ENCODE measurements at regions not wholly inside any gene's neighbourhood (a gene's known extent, or its start where the extent isn't known, plus 50 kb on each side); places are given as distances from the start of the nearest gene placed in this dataset.

DNA sequence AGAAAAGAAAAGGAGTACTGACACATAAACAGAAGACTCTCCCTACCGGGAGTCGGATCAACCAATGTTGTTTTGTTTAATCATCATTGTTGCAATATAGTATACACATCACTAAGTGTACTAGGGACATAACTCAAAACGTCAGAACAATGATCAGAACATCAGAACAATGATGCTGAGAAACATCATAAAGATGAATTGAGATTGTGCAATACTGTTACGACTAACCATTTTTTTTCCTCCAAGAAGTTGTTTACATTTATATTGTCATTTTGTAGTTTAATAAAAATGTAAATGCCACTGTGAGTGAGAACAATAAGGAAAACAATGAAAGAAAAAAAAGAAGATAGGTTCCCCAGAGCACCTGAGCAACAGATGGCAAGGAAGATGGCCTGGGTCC, 663.1 kb upstream of the PCDH15 start:
- Histone ChIP-seq H3K36me3 (no peaks in the 10 kb centered on the region), H3K27ac (no peak overlapping the region), H3K9me3 (no peaks in the 10 kb centered on the region), H3K27me3 (replicated peaks; ENCODE audit: insufficient read depth) (no peaks in the 10 kb centered on the region), H3K4me3 (no peak overlapping the region), H3K4me1 (ENCODE audit: control insufficient read depth in 1 of 2, low read depth in 2 of 2) (no peaks in the 10 kb centered on the region)
- TF ChIP-seq, protein P1, sequence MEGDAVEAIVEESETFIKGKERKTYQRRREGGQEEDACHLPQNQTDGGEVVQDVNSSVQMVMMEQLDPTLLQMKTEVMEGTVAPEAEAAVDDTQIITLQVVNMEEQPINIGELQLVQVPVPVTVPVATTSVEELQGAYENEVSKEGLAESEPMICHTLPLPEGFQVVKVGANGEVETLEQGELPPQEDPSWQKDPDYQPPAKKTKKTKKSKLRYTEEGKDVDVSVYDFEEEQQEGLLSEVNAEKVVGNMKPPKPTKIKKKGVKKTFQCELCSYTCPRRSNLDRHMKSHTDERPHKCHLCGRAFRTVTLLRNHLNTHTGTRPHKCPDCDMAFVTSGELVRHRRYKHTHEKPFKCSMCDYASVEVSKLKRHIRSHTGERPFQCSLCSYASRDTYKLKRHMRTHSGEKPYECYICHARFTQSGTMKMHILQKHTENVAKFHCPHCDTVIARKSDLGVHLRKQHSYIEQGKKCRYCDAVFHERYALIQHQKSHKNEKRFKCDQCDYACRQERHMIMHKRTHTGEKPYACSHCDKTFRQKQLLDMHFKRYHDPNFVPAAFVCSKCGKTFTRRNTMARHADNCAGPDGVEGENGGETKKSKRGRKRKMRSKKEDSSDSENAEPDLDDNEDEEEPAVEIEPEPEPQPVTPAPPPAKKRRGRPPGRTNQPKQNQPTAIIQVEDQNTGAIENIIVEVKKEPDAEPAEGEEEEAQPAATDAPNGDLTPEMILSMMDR (IDR thresholded peaks at IDR 0.05) = no peak
- ATAC-seq (ENCODE audit: insufficient number of reproducible peaks, low FRiP score, low read depth) = no peak
- DNase-seq (ENCODE audit: low spot score) = no peak

GRCh38 chr10:55460008-55460407, 659.0 kb upstream of the PCDH15 start:
- Histone ChIP-seq H3K9me3 (no peaks in the 10 kb centered on the region), H3K4me1 (ENCODE audit: control insufficient read depth in 1 of 2, low read depth in 2 of 2) (no peaks in the 10 kb centered on the region), H3K36me3 (no peaks in the 10 kb centered on the region), H3K27ac (no peak overlapping the region), H3K4me3 (no peak overlapping the region), H3K27me3 (replicated peaks; ENCODE audit: insufficient read depth) (no peaks in the 10 kb centered on the region)
- ATAC-seq (ENCODE audit: insufficient number of reproducible peaks, low FRiP score, low read depth) = no peak
- no peak for DNase-seq (ENCODE audit: low spot score)
- TF ChIP-seq, protein P1 (IDR thresholded peaks at IDR 0.05) = no peak

- H3K36me3 ChIP-seq = no peaks in the 10 kb centered on the region
- no peak overlapping the region for H3K4me3 ChIP-seq
- H3K27me3 ChIP-seq (replicated peaks; ENCODE audit: insufficient read depth) = no peaks in the 10 kb centered on the region
- H3K4me1 ChIP-seq (ENCODE audit: control insufficient read depth in 1 of 2, low read depth in 2 of 2) = no peaks in the 10 kb centered on the region
- no peak for ATAC-seq (ENCODE audit: insufficient number of reproducible peaks, low FRiP score, low read depth)
- no peak overlapping the region for H3K27ac ChIP-seq
- no peak for DNase-seq (ENCODE audit: low spot score)
- no peaks in the 10 kb centered on the region for H3K9me3 ChIP-seq
- TF ChIP-seq, protein P1 (IDR thresholded peaks at IDR 0.05) = no peak
These were observed 649.0 kb upstream of the PCDH15 start for GRCh38 chr10:55449981-55450380.

- Histone ChIP-seq H3K4me1 (ENCODE audit: control insufficient read depth in 1 of 2, low read depth in 2 of 2) (no peaks in the 10 kb centered on the region), H3K27me3 (replicated peaks; ENCODE audit: insufficient read depth) (no peaks in the 10 kb centered on the region), H3K9me3 (no peaks in the 10 kb centered on the region), H3K4me3 (no peak overlapping the region), H3K27ac (no peak overlapping the region), H3K36me3 (no peaks in the 10 kb centered on the region)
- TF ChIP-seq, protein P1 (IDR thresholded peaks at IDR 0.05) = no peak
- no peak for ATAC-seq (ENCODE audit: insufficient number of reproducible peaks, low FRiP score, low read depth)
- no peak for DNase-seq (ENCODE audit: low spot score)
These were observed 645.5 kb upstream of the PCDH15 start for GRCh38 chr10:55446441-55447002.

GRCh38 chr10:55441777-55442176, 640.7 kb upstream of the PCDH15 start:
- ATAC-seq (ENCODE audit: insufficient number of reproducible peaks, low FRiP score, low read depth) = no peak
- TF ChIP-seq, protein P1 (IDR thresholded peaks at IDR 0.05) = no peak
- Histone ChIP-seq H3K27ac (no peak overlapping the region), H3K9me3 (no peaks in the 10 kb centered on the region), H3K4me3 (no peak overlapping the region), H3K4me1 (ENCODE audit: control insufficient read depth in 1 of 2, low read depth in 2 of 2) (no peaks in the 10 kb centered on the region), H3K27me3 (replicated peaks; ENCODE audit: insufficient read depth) (no peaks in the 10 kb centered on the region), H3K36me3 (no peaks in the 10 kb centered on the region)
- DNase-seq (ENCODE audit: low spot score) = no peak
